OCI-LY7 (cell line): ENCODE measurements at regions not wholly inside any gene's neighbourhood (a gene's known extent, or its start where the extent isn't known, plus 50 kb on each side); places are given as distances from the start of the nearest gene placed in this dataset. TPM values are rescaled to one million over a fixed set of nuclear protein-coding genes. Genes with fewer than 3 reads are reported as not detected.

Experiments used
- small RNA-seq: library from RNA; depleted of rRNA; stranded (forward); fragments of <200 nt; gene quantifications from one replicate; pipeline ENCODE3, GENCODE V24; 2014

Small RNA genes lying in the stretch of these regions (small RNA-seq; reads per million reads assigned to genes)
- not detected for gene RF00012
